HG03354 (cell line): ENCODE measurements at regions not wholly inside any gene's neighbourhood (a gene's known extent, or its start where the extent isn't known, plus 50 kb on each side); places are given as distances from the start of the nearest gene placed in this dataset.

Experiments
- ATAC-seq: cut with Tn5 transposase; IDR thresholded peaks from one replicate; pipeline ENCODE4 v1.9.1; 2021; ENCODE audit warnings: mild to moderate bottlenecking; ENCODE audit not compliant: unreplicated experiment, poor library complexity, severe bottlenecking

DNA sequence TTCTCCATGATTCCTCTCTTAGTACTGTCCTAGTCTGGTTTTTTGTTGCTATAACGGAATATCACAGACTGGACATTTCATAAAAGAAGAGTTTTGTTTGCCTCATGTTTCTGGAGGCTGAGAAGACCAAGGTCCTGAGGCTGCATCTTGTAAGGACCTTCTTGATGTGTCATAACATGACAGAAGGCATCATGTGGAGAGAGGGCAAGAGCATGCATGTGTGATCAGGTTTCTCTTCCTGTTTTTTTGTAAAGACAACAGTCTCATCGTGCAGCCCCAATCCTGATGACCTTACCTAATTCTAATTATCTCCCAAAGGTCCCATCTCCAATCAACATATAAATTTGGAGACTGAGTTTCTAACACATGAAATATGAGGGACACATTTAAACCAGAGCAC is 108.4 kb downstream of the MSX2 start:
- no peak for ATAC-seq

DNA sequence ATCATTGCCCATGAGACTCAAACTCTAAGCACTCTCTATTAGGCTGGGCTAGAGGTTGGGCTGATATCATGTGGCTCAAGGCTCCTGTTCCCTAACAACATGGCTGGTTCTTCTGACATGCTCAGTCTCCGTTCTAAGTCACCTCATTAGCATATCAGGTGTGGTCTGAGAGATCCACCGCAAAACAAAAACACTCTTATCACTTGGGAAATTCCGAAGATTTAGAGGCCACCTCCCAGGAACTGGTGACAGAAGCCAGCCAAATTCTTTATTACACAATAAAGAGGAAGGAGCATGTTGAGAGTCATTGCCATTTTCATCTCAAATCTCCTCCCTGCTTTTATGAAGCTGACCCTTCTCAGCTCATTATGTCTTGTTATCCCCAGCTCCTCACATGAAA is 107.6 kb downstream of the MSX2 start:
- no peak for ATAC-seq

DNA sequence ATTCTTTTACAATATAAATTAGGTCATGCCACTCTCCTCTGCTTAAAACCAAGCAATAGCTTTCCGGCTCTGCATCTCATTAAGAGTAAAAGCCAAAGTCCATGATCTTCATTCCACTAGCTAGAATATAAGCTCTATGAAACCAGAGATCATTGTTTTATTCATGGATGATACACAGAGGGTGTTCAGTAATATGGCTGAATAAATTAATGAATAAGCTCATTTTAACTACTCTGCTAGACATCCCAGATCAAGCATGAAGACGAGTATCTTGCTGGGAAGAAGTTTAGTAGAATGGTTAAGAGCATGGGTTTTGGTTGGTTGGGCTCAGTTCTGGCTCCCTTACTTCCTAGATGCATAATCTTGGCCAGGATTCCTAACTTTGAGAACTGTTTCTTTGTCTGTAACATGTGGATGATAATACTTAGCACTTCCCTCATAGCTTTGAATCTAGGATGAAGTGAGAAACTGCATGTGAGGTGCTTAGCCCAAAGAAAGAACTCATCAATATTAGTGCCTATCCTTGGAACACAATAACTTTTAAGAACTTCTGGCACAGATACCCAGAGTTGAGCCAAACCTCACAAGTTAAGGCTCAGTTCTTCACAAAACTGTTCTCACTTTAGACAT is 106.8 kb downstream of the MSX2 start:
- no peak for ATAC-seq

DNA sequence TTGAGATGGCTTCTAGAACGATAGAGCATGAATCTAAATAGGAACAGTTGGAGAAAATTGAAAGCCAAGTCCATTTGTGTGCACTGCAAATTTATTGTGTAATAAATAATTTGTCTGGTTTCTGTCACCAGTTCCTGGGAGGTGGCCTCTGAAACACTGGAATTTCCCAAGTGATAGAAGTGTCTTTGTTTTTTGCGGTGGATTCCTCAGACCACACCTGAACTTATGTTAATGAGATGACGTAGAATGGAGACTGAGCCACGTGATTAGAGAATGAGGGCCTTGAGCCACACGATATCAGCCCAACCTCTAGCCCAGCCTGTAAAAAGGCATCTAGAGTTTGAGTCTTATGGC is 105.1 kb downstream of the MSX2 start:
- no peak for ATAC-seq

DNA sequence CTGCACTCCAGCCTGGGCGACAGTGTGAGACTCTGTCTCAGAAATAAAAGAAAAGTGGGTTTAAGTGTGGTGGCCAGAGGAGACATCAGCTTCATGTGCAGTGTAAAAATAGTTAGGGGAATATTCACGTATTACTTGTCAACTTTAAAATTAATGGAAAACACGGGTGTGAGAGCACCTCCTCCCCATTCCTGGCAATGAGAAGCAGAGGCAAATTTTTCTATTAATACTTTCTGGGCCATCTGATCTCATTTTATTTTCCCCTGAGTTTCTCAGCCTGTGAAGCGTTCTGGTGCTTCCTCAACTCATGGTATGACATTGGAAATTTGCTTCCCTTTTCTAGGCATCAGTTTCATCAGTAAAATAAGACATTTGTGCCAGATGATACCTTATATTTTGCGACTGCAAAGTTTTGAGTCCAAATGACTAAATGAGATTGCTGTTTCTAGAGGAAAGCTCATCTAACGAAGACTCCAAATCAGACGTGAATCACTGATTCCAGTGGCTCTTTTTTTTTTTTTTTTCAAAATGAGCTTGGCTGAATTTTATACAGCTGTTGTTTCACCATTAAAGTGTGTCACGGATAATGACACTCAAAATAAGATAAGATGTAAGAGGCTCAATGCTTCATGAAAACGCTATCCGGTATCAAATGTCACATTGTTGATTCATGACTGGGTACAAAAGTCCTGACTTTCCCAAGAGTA is 104.6 kb downstream of the MSX2 start:
- no peak for ATAC-seq

DNA sequence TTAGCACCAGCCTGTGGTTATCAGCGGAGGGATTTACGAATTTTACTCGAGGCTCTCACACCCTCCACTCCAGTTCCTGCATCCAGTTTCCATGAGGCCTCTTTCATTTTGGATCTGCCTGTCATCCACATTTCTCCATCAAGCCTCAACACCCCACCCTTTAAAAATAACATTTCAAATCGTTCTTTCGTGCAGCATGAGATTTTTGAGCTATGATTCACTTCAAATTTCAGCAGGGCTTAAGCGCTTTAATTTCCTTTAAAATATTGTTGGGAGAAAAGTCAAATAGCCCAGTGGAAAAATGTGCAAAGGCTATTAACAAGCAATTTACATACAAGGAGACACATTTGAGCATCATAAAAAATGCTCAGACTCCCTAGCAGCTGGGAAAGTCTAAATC is 103.2 kb downstream of the MSX2 start:
- ATAC-seq = no peak

DNA sequence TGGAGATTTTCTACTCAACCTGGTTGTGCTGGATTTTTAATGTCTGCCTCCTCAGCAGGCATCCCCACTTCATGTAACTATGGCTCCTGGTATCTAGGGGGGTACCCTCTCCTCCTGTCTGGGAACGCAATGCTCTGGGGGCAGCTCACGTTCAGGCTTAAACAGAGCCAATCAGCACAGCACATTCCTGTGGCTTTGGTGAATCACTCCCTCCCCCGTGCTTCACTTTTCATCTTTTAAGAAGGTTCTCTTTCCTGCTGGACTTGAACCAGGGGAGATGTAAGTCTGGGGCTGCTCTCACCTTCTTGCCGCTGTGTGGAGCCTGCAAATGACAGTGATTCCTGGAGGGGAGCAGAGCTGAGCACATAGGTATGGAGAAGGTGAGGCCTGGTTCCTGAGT is 101.2 kb downstream of the MSX2 start:
- ATAC-seq = no peak

DNA sequence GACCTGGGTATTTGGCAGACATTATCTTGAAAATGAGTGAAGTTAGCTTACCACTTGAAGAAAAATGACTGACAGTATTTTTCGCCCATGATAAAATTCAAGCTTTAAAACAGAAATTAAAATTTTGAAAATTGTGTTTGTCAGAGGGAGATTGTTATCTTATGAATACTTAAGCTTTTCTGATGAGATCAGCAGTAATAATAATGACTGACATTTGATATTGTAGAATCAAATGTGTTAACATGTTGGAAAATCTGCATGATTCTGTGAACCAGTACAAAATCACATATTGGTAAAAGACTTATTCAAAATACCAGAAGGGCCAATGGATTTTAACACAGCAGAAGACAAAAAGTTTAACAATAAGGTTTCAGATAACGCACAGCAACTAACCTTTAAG is 94.0 kb downstream of the MSX2 start:
- ATAC-seq = no peak

DNA sequence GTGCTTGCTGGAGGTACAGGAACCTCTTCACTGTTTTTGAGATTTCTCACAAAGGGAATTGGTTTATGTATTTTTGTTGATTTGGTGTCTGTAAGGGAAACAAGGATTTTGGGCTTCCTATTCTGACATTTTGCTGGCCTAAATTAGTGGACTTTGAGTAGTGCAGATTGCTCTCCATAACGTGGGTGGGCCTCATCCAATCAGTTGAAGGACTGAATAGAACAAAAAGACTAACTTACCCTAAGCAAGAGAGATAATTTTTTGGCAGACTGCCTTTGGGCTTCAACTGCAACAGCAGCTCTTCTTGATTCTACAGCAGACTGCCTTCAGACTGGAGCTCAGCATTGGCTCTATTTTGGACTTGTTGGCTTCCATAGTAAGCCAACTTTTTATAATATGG is 93.2 kb downstream of the MSX2 start:
- no peak for ATAC-seq

DNA sequence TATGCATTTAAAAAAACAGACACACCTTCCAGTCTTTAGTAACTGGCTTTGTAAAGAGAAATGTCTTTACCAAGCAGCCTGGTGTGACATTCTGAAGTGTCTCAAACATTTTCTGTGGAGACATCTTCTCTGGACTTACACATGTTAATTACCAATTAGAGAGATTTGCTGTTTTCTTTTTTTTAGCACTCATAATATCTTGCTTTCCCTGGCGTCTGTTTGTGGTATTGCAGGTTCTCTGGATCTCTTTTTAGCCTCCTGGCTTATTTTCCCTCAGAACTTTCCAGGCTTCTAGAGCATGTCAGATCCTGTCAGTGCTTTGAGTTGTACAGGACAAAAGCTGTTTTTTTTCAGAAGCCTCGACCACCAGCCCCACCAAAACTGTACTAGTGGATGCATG is 92.5 kb downstream of the MSX2 start:
- no peak for ATAC-seq

DNA sequence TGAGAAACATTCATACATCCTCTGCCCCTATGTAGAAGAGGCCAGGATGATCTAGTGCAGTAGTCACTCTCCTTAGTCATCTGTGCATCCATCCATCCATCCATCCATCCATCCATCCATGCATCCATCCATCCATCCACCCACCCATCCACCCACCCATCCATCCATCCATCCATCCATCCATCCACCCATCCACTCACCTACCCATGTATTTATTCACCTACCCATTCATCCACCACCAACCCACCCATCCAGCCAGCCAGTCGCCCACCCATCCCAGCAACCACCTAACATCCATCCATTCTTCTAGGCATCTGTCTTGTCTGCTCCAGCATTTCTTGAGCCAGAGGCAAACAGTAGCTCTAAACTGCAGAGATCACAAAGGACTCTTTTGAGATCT is 87.1 kb downstream of the MSX2 start:
- ATAC-seq = no peak

DNA sequence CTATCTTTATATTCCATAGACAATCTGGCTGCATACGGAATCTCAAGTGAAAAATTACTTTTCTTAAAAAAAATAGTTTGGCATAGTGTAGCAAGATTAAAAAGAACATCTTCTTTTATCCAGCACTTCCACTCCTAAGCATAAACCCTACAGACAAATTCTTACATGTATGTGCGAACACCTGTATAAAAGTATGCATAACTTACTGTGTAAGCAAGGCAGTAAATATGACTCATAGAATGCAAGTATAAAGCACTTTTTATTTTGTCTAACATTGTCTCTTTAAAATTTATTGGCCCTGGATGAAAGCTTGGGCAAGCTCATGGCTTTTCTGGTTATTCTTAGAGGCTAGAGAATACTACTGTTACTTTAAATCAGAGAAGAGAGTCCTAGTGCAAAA is 86.4 kb downstream of the MSX2 start:
- no peak for ATAC-seq

DNA sequence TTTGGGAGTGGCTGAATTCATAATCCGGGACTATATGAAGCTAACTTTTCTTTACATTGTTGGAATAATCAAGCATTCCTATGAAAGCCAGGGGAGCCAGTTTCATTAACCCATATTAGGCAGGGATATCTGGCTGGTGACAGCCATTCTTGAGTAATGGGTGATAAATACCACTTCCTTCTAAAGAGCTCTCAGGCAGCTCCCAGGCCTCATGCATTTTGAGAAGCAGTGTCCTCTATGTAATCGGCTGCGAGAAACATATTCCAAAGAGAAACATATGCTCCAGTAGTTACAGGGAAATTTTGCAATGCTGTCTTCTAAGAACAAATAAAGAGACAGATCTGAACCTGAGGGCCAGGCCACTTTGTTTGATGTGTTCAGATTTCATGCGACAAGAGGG is 83.1 kb downstream of the MSX2 start:
- ATAC-seq = no peak

DNA sequence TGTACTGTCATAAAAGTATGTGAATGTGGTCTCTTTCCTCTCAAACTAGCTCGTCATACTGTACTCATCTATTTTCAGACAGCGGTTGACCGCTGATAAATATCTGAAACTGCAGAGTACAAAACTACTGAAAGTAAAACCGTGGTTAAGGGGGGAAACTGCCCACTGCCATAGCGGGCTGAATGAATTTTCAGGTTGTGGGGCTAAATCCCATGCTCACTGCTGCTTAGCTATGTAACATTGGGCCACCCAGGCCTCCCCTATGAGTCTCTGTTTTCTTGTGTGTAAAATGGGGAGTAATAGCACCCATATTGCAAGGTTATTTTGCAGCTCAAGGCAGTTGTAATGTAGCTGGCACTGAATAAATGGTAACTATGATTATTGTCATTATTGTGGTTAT is 82.3 kb downstream of the MSX2 start:
- no peak for ATAC-seq

DNA sequence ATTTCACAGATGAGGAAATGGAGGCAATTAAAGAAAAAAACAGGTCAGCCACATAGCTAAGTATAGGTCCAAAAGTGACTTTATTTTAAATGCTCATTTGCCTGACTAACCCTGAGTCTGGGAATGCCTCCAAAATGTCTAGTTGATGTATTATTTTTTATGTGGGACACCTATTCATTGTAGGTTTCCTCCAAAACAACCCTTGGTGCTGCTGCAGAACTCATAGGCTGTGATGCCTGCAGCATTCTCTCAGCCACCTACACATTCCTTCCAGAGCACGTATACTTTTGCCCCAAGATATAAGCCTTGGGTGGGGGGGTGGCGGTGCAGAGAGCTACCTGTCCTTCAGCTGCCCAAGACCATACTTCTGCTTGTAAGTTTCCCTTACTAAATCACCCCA is 77.4 kb downstream of the MSX2 start:
- no peak for ATAC-seq

DNA sequence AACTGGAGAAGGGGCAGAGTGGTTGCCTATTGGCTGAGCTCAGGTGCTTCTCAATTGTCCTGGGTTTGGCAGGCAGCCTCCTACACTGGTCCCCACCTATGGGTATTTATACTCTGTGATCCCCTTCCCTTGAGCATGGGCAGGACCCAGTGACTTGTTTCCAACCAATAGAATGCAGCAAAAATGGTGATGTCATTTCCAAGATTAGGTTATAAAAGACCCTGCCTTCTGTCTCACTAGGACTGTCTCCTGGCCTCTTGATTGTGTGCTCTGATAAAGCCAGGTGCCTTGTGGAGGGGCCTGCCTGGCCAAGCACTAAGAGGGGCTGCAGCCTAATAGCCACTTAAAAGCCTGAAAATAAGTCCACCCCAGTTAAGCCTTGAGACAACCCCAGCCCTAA is 76.1 kb downstream of the MSX2 start:
- no peak for ATAC-seq

DNA sequence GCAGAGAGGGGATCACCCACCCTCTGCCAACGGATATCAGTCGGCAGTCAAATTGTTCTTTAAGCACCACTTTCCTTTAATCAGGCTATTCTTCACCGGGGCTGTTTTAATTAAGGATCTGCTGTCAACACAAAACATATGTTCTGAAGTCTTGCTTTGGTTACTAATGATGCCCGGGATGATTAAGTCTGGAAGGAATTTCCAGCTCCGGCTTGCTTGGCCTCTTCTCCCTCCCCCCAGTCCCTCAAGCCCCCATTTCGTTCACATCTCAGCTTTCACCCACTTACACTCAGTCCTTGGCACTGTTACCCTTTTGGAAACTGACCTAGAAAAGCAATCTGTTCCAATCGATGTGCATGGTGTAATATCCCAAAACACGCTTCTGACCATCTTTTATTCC is 74.7 kb downstream of the MSX2 start:
- ATAC-seq = no peak

DNA sequence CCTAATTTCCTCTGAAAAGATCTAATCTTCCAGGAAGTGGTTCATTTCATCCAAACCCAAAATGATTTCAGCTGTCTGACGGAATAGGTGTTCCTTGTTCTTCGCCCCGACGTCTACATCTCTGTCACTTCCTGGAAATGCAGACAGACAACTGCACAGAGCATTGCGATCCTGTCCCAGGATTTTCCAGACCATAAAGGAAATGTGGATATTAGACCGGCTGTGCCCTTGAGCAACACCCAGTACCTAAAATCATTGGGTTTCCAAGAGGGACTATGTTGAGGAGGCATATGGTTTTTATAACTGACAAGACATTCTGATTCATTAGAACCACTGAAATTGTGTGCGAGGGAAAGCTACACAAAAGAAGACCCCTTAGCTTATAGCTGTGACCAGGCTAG is 74.2 kb downstream of the MSX2 start:
- ATAC-seq = no peak

DNA sequence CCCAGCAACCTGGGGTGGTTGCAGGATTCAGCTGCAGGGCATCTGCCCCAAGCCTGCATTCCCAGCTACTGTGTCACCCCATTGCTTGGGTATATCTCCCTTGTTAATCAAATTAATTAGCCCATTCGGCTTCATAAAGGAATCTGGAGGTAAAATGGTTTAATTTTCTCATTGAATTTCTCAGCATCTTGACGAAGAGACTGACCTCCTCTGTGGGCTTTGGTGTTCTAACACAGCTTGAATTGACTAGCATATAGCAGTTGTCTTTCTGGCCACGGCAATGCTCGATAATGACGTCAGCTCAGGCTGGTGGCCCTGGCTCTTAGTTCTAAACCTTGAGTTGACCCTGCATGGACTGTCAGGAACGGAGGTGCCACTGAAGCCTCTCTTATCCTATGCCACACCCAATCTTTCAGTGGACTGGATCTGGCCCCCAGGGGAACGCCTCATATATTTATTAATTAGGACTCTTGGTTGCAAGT is 72.4 kb downstream of the MSX2 start:
- no peak for ATAC-seq

DNA sequence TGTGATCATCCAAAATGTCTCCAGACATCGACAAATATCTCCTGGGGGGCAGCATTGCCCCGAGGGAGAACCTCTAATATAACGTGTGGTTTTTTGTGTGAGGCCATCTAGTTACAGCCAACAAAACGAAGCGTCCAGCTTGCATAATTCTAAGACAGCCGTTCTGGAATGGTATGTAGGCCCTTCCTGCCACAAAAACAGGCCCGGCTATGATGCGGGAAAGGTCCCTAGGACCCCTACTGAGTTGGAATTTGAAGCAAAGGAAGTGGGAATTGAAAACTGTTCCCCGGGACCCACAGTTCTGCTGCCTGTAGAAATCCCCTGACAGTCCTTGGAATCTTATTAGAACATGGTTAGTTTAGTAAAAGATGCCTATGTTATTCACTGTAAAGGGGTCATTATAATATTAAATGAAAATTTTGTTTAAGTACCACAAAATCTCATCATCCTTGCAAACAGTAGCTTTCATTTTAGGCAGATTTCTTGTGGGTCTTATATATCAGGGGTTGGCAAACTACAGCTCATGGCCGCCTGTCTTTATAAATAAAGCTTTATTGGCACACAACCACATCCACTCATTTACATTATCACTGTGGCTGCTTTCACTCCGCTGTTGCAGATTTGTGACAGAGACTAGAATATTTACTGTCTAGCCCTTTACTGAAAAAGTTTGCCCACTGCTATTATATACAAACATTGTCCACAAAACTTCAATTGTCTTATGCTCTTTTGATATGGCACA is 70.7 kb downstream of the MSX2 start:
- ATAC-seq = no peak

DNA sequence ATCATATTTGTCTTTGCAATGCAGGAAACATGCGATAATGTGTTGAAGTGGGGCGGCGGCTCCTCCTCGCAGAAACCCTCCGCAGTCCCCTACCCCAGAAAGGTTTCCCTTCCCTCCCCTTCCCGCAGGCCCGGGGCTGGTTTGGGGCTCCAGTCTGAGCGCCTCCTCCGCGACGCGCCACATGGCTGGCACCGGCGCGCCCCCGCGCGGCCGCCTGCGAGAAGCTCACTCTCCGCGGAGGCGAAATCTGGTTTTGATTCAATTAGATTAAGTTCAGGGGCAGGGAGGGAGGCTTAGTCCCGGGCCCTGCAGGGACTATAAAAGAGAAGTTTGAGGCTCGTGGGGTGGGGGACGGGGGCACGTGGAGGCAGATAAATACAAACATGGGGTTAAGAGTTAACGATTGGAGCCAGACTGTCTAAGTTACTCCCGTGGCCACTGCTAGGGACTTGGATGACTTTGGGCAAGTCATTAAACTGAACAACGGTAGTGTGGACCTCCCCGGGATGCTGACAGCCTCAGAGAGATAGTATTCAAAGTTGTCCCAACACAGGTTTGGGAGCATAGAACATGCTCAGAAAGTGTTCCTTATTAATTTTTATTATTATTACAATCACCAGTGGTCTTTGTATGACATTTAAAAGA is 69.4 kb downstream of the MSX2 start:
- ATAC-seq = peak; percentile 84
